Heart left ventricle (tissue), 13 donors: ENCODE measurements at regions not wholly inside any gene's neighbourhood (a gene's known extent, or its start where the extent isn't known, plus 50 kb on each side); places are given as distances from the start of the nearest gene placed in this dataset.

Experiments
- CTCF ChIP-seq, 12 donors: fragments of 200-600 bp; sonication (generic) in 4 of 12; IDR thresholded peaks; one replicate each; pipeline versions ENCODE4 v1.5.0 to v1.8.0; 2018 to 2022; ENCODE audit warnings: antibody characterized with exemption in 12 of 12, mild to moderate bottlenecking in 5 of 12
- POLR2A ChIP-seq, 2 donors: fragments of 450-650 bp; IDR thresholded peaks; one replicate each; pipeline ENCODE4 v1.6.1; 2017; ENCODE audit warnings: antibody characterized with exemption in 2 of 2, mild to moderate bottlenecking in 2 of 2, moderate library complexity in 2 of 2
- donor health status: ischemic (EF 13 %, LVEDD 7.1; RV severe dilation, severe dysfunction).
- donor health status: DM: no; HTN: yes; CAD: no.
- donor health status: DM: no; HTN: no; CAD: no.
- donor health status: ischemic (EF 25% LVEDD 6.9; RV normal size, moderate dysfunction).
- donor health status: ischemic (EF 25% LVEDD 5.7; RV mildly dilated, moderate dysfunction).
- donor health status: ischemic (EF 35%, LVEDD 5.7; RV mildly dilated, moderate dysfunction).
- donor health status: nonischemic (EF 11% LVEDD 7.7; RV severe dilation, severe dysfunction).
- donor health status: DM: yes; HTN: yes; CAD: no.
- donor health status: PGD.
- donor health status: ischemic (EF 29% LVEDD 5.4; RV normal size, mild dysfunction).
- donor health status: nonischemic (EF 23%, LVEDD 6.1; RV moderate dilation, normal function).

GRCh38 chr17:13977837-13978236 is 91.5 kb upstream of the COX10 start:
- TF ChIP-seq CTCF (IDR thresholded peaks at IDR 0.05) = no peak
- TF ChIP-seq POLR2A (IDR thresholded peaks at IDR 0.05) = no peak
